ENCODE measurements at regions not wholly inside any gene's neighbourhood (a gene's known extent, or its start where the extent isn't known, plus 50 kb on each side); places are given as distances from the start of the nearest gene placed in this dataset.

DNA sequence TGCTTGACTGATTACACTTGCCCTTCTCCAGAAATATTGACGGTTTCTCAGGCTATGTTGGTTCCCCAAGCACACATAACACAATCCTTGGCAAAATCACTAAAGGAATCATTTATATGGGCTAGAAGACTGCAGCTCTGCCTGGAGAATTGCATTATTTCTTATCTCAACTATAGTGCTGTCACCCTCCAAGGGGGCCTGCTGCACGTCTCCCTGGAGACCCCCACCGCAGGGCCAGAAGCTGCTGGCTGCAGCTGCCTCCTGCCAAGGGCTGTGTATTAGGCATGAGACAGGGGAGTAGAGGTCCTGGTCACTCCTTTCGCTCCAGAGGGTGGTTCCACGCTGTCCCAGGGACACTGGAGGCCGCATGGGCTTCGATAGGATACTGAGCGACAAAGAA is 76.6 kb downstream of the LRRC30 start:
- Histone ChIP-seq H3K4me3 (ENCODE audit: low read length) (no peak overlapping the region), H3K79me2 (ENCODE audit: low read length) (no peaks in the 10 kb centered on the region), H3K27ac (ENCODE audit: low read length) (no peak overlapping the region), H3K36me3 (ENCODE audit: low read depth, low read length) (no peaks in the 10 kb centered on the region), H3K4me1 (ENCODE audit: insufficient read depth, low read length) (no peaks in the 10 kb centered on the region), H3K4me2 (ENCODE audit: low read length) (no peak overlapping the region), H3F3A (ENCODE audit: low read length, unreplicated experiment) (no peaks in the 10 kb centered on the region), H4K20me1 (ENCODE audit: low read length) (no peaks in the 10 kb centered on the region), H3K27me3 (ENCODE audit: low read length) (no peaks in the 10 kb centered on the region; the same call in 1 of the 2 replicates), H2AFZ (ENCODE audit: low read length) (no peak overlapping the region), H3K9ac (ENCODE audit: low read length) (no peak overlapping the region), H3K9me3 (ENCODE audit: low read length) (peaks cover under 1% of the 10 kb centered on the region; the same call in 1 of the 2 replicates), H3K9me2 (replicated peaks; ENCODE audit: low read length) (no peaks in the 10 kb centered on the region)
- no TSS peak for BruUV-seq (replicated peaks)
- TF ChIP-seq EZH2phosphoT487 (IDR thresholded peaks at IDR 0.05; ENCODE audit: borderline replicate concordance, low read length) (no peak), EZH2 (IDR thresholded peaks at IDR 0.05; ENCODE audit: low read length, unreplicated experiment) (no peak)
- TF ChIP-seq, protein P1, sequence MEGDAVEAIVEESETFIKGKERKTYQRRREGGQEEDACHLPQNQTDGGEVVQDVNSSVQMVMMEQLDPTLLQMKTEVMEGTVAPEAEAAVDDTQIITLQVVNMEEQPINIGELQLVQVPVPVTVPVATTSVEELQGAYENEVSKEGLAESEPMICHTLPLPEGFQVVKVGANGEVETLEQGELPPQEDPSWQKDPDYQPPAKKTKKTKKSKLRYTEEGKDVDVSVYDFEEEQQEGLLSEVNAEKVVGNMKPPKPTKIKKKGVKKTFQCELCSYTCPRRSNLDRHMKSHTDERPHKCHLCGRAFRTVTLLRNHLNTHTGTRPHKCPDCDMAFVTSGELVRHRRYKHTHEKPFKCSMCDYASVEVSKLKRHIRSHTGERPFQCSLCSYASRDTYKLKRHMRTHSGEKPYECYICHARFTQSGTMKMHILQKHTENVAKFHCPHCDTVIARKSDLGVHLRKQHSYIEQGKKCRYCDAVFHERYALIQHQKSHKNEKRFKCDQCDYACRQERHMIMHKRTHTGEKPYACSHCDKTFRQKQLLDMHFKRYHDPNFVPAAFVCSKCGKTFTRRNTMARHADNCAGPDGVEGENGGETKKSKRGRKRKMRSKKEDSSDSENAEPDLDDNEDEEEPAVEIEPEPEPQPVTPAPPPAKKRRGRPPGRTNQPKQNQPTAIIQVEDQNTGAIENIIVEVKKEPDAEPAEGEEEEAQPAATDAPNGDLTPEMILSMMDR (conservative IDR thresholded peaks at IDR 0.05; ENCODE audit: low read depth, low read length): no peak
- ChIA-PET CTCF (no interaction called here), POLR2A (ENCODE audit: unreplicated experiment) (no interaction called here)
- DNase-seq (no peak), ATAC-seq (no peak)
- intact Hi-C loops (cut with micrococcal nuclease): no loop called here

DNA sequence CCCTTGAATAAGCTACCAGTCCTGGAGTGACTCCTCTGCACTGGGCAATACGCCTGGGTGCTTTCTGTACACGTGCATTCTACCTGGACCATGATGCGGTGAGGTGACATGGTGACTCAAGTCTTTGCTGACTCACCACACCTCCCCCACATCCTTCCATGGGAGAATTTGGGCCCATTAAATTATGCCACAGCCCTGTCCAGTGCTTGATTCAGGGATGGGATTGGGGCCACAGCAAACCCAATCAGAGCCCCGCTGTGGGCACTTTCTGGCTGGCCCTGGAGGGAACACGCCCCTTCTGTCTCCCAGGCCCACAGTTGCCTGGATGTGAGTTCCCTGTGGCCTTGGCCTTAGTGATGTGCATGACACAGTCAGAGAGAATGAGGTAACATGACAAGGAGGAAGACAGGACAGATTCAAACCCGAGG is 86.9 kb downstream of the LRRC30 start:
- H3K79me2 ChIP-seq (ENCODE audit: low read length): no peaks in the 10 kb centered on the region
- peaks cover 21% of the 10 kb centered on the region for H3K4me1 ChIP-seq (ENCODE audit: insufficient read depth, low read length)
- H3K4me3 ChIP-seq (ENCODE audit: low read length): no peak overlapping the region
- no peaks in the 10 kb centered on the region for H4K20me1 ChIP-seq (ENCODE audit: low read length)
- DNase-seq: peak; percentile 97
- intact Hi-C loops (cut with micrococcal nuclease): no loop called here
- ATAC-seq: peak; percentile 96
- H3K36me3 ChIP-seq (ENCODE audit: low read depth, low read length): no peaks in the 10 kb centered on the region
- no peaks in the 10 kb centered on the region for H3K27me3 ChIP-seq (ENCODE audit: low read length)
- peak overlapping the region; percentile 55 for H3K27ac ChIP-seq (ENCODE audit: low read length)
- H3F3A ChIP-seq (ENCODE audit: low read length, unreplicated experiment): no peaks in the 10 kb centered on the region
- ChIA-PET POLR2A (ENCODE audit: unreplicated experiment) (no interaction called here), CTCF (no interaction called here)
- no peak overlapping the region for H3K9ac ChIP-seq (ENCODE audit: low read length)
- no TSS peak for BruUV-seq (replicated peaks)
- H3K9me3 ChIP-seq (ENCODE audit: low read length): peaks cover 2% of the 10 kb centered on the region; the same call in 1 of the 2 replicates
- TF ChIP-seq, protein P1 (conservative IDR thresholded peaks at IDR 0.05; ENCODE audit: low read depth, low read length): no peak
- TF ChIP-seq EZH2 (IDR thresholded peaks at IDR 0.05; ENCODE audit: low read length, unreplicated experiment) (no peak), EZH2phosphoT487 (IDR thresholded peaks at IDR 0.05; ENCODE audit: borderline replicate concordance, low read length) (no peak)
- no peak overlapping the region for H2AFZ ChIP-seq (ENCODE audit: low read length)
- no peaks in the 10 kb centered on the region for H3K9me2 ChIP-seq (replicated peaks; ENCODE audit: low read length)
- peak overlapping the region; percentile 17 for H3K4me2 ChIP-seq (ENCODE audit: low read length)

DNA sequence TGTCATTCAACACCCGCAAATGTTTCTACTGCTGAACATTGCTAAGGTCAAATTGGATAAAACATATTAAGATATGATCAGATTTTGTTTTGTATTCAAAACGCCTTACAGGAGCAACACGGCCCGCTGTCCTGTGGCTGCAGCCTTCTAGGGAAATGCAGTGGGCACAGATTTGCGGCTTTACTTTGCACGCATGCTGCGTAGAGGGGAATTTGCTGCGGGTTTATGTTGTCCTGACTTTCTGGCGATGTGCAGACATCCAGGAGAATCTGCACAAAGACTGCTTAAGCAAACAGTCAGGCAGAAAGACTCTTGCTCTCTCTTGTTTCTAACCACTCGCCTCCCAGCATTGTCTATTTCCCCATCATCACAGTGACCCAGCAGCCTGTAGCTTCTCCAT is 88.3 kb downstream of the LRRC30 start:
- no TSS peak for BruUV-seq (replicated peaks)
- peaks cover 28% of the 10 kb centered on the region for H3K4me1 ChIP-seq (ENCODE audit: insufficient read depth, low read length)
- H3K27ac ChIP-seq (ENCODE audit: low read length): no peak overlapping the region
- POLR2A ChIA-PET (ENCODE audit: unreplicated experiment): no interaction called here
- H3K9me2 ChIP-seq (replicated peaks; ENCODE audit: low read length): no peaks in the 10 kb centered on the region
- intact Hi-C loops (cut with micrococcal nuclease): no loop called here
- no peak for TF ChIP-seq EZH2 (IDR thresholded peaks at IDR 0.05; ENCODE audit: low read length, unreplicated experiment)
- no peak for TF ChIP-seq EZH2phosphoT487 (IDR thresholded peaks at IDR 0.05; ENCODE audit: borderline replicate concordance, low read length)
- TF ChIP-seq, protein P1 (conservative IDR thresholded peaks at IDR 0.05; ENCODE audit: low read depth, low read length): no peak
- no peak overlapping the region for H3K9ac ChIP-seq (ENCODE audit: low read length)
- no peak overlapping the region for H2AFZ ChIP-seq (ENCODE audit: low read length)
- H3K4me3 ChIP-seq (ENCODE audit: low read length): no peak overlapping the region
- H3K9me3 ChIP-seq (ENCODE audit: low read length): no peaks in the 10 kb centered on the region
- no peaks in the 10 kb centered on the region for H3K36me3 ChIP-seq (ENCODE audit: low read depth, low read length)
- no peak for DNase-seq
- H3K27me3 ChIP-seq (ENCODE audit: low read length): no peaks in the 10 kb centered on the region
- H3F3A ChIP-seq (ENCODE audit: low read length, unreplicated experiment): no peaks in the 10 kb centered on the region
- no peak overlapping the region for H3K4me2 ChIP-seq (ENCODE audit: low read length)
- CTCF ChIA-PET: no interaction called here
- no peaks in the 10 kb centered on the region for H3K79me2 ChIP-seq (ENCODE audit: low read length)
- no peak for ATAC-seq
- no peaks in the 10 kb centered on the region for H4K20me1 ChIP-seq (ENCODE audit: low read length)
